ENCODE measurements at regions not wholly inside any gene's neighbourhood (a gene's known extent, or its start where the extent isn't known, plus 50 kb on each side); places are given as distances from the start of the nearest gene placed in this dataset.

- TF ChIP-seq CTCF (IDR thresholded peaks at IDR 0.05 in 2 of 3, conservative IDR thresholded peaks at IDR 0.05 in 1 of 3; ENCODE audit: control insufficient read depth in 2 of 3, extremely low read depth in 1 of 3, insufficient read depth in 1 of 3, low read depth in 3 of 3, low read length in 3 of 3) (no peak), IKZF2 (IDR thresholded peaks at IDR 0.05) (no peak), SP1 (IDR thresholded peaks at IDR 0.05; ENCODE audit: low read depth, low read length) (no peak), ZZZ3 (IDR thresholded peaks at IDR 0.05; ENCODE audit: control insufficient read depth, insufficient read length, low read depth) (no peak), CHD2 (IDR thresholded peaks at IDR 0.05; ENCODE audit: borderline replicate concordance, low read depth, low read length) (no peak), CREB1 (IDR thresholded peaks at IDR 0.05; ENCODE audit: low read depth) (no peak), PAX5 (IDR thresholded peaks at IDR 0.05; ENCODE audit: borderline replicate concordance, low read depth, low read length) (no peak), POLR2A (IDR thresholded peaks at IDR 0.05; ENCODE audit: low read depth, low read length) (no peak), ELK1 (IDR thresholded peaks at IDR 0.05; ENCODE audit: low read depth, low read length) (no peak)
- TF ChIP-seq, protein P1, sequence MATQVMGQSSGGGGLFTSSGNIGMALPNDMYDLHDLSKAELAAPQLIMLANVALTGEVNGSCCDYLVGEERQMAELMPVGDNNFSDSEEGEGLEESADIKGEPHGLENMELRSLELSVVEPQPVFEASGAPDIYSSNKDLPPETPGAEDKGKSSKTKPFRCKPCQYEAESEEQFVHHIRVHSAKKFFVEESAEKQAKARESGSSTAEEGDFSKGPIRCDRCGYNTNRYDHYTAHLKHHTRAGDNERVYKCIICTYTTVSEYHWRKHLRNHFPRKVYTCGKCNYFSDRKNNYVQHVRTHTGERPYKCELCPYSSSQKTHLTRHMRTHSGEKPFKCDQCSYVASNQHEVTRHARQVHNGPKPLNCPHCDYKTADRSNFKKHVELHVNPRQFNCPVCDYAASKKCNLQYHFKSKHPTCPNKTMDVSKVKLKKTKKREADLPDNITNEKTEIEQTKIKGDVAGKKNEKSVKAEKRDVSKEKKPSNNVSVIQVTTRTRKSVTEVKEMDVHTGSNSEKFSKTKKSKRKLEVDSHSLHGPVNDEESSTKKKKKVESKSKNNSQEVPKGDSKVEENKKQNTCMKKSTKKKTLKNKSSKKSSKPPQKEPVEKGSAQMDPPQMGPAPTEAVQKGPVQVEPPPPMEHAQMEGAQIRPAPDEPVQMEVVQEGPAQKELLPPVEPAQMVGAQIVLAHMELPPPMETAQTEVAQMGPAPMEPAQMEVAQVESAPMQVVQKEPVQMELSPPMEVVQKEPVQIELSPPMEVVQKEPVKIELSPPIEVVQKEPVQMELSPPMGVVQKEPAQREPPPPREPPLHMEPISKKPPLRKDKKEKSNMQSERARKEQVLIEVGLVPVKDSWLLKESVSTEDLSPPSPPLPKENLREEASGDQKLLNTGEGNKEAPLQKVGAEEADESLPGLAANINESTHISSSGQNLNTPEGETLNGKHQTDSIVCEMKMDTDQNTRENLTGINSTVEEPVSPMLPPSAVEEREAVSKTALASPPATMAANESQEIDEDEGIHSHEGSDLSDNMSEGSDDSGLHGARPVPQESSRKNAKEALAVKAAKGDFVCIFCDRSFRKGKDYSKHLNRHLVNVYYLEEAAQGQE (IDR thresholded peaks at IDR 0.05; ENCODE audit: low read depth, low read length) = no peak
- TF ChIP-seq, protein P2, sequence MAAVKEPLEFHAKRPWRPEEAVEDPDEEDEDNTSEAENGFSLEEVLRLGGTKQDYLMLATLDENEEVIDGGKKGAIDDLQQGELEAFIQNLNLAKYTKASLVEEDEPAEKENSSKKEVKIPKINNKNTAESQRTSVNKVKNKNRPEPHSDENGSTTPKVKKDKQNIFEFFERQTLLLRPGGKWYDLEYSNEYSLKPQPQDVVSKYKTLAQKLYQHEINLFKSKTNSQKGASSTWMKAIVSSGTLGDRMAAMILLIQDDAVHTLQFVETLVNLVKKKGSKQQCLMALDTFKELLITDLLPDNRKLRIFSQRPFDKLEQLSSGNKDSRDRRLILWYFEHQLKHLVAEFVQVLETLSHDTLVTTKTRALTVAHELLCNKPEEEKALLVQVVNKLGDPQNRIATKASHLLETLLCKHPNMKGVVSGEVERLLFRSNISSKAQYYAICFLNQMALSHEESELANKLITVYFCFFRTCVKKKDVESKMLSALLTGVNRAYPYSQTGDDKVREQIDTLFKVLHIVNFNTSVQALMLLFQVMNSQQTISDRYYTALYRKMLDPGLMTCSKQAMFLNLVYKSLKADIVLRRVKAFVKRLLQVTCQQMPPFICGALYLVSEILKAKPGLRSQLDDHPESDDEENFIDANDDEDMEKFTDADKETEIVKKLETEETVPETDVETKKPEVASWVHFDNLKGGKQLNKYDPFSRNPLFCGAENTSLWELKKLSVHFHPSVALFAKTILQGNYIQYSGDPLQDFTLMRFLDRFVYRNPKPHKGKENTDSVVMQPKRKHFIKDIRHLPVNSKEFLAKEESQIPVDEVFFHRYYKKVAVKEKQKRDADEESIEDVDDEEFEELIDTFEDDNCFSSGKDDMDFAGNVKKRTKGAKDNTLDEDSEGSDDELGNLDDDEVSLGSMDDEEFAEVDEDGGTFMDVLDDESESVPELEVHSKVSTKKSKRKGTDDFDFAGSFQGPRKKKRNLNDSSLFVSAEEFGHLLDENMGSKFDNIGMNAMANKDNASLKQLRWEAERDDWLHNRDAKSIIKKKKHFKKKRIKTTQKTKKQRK (IDR thresholded peaks at IDR 0.05; ENCODE audit: low read depth, low read length) = no peak
- TF ChIP-seq, protein P3, sequence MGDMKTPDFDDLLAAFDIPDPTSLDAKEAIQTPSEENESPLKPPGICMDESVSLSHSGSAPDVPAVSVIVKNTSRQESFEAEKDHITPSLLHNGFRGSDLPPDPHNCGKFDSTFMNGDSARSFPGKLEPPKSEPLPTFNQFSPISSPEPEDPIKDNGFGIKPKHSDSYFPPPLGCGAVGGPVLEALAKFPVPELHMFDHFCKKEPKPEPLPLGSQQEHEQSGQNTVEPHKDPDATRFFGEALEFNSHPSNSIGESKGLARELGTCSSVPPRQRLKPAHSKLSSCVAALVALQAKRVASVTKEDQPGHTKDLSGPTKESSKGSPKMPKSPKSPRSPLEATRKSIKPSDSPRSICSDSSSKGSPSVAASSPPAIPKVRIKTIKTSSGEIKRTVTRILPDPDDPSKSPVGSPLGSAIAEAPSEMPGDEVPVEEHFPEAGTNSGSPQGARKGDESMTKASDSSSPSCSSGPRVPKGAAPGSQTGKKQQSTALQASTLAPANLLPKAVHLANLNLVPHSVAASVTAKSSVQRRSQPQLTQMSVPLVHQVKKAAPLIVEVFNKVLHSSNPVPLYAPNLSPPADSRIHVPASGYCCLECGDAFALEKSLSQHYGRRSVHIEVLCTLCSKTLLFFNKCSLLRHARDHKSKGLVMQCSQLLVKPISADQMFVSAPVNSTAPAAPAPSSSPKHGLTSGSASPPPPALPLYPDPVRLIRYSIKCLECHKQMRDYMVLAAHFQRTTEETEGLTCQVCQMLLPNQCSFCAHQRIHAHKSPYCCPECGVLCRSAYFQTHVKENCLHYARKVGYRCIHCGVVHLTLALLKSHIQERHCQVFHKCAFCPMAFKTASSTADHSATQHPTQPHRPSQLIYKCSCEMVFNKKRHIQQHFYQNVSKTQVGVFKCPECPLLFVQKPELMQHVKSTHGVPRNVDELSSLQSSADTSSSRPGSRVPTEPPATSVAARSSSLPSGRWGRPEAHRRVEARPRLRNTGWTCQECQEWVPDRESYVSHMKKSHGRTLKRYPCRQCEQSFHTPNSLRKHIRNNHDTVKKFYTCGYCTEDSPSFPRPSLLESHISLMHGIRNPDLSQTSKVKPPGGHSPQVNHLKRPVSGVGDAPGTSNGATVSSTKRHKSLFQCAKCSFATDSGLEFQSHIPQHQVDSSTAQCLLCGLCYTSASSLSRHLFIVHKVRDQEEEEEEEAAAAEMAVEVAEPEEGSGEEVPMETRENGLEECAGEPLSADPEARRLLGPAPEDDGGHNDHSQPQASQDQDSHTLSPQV (IDR thresholded peaks at IDR 0.05) = no peak
Measured at GRCh38 chrX:1928805-1929204, 313.9 kb downstream of the ASMT start.
